HFFc6 (cell line): ENCODE measurements at regions not wholly inside any gene's neighbourhood (a gene's known extent, or its start where the extent isn't known, plus 50 kb on each side); places are given as distances from the start of the nearest gene placed in this dataset.

Experiments used
- DNase-seq: peaks from one replicate; pipeline ENCODE4 v3.0.0-alpha.2; 2018
- H3K27ac Mint-ChIP-seq: 2 replicates; pipeline ENCODE4 v1.8.0; 2020; ENCODE audit warnings: mild to moderate bottlenecking, mixed read lengths
- H3K27me3 Mint-ChIP-seq: 2 replicates; pipeline ENCODE4 v1.8.0; 2021; ENCODE audit warnings: mild to moderate bottlenecking, moderate library complexity, mixed read lengths; ENCODE audit not compliant: insufficient read depth
- H3K36me3 Mint-ChIP-seq: 2 replicates; pipeline ENCODE4 v1.8.0; 2021; ENCODE audit warnings: low read depth, mixed read lengths
- H3K4me1 Mint-ChIP-seq: 2 replicates; pipeline ENCODE4 v1.8.0; 2020; ENCODE audit warnings: low read depth, mixed read lengths
- H3K4me3 Mint-ChIP-seq: 2 replicates; pipeline ENCODE4 v1.8.0; 2020; ENCODE audit warnings: mild to moderate bottlenecking, moderate library complexity, mixed read lengths
- H3K9me3 Mint-ChIP-seq: 2 replicates; pipeline ENCODE4 v1.8.0; 2020; ENCODE audit warnings: mild to moderate bottlenecking, mixed read lengths
- TF ChIP-seq, protein P1 (sequence below): fragments of 200-600 bp; sonication (generic); IDR thresholded peaks from 2 replicates; pipeline ENCODE4 v1.5.0; 2021; ENCODE audit warnings: antibody characterized with exemption, mild to moderate bottlenecking

GRCh38 chr21:28308516-28308915 lies 684.2 kb downstream of the LTN1 start:
- H3K4me3 Mint-ChIP-seq, result no peak overlapping the region

DNA sequence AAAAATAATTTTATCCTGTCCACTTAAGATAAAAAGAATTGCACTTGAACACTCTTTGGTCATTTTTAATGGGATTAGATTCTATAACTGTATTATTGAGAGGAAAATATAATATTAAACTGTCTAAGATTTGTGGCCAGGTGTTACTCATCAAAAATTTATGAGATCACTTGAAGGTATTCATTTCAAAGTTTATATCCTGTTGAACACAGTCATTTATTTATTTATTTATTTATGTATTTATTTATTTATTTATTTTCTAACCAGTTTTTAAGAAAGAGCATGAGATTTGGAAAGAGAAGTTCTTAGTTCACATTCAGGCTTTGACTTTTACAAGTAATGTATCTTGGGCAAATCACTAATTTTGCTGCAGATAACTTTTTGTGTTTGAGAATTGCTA lies 692.7 kb downstream of the LTN1 start:
- H3K27me3 Mint-ChIP-seq, result no peaks in the 10 kb centered on the region
- no peak for DNase-seq
- no peak overlapping the region for H3K27ac Mint-ChIP-seq
- no peak overlapping the region for H3K4me3 Mint-ChIP-seq
- TF ChIP-seq, protein P1, sequence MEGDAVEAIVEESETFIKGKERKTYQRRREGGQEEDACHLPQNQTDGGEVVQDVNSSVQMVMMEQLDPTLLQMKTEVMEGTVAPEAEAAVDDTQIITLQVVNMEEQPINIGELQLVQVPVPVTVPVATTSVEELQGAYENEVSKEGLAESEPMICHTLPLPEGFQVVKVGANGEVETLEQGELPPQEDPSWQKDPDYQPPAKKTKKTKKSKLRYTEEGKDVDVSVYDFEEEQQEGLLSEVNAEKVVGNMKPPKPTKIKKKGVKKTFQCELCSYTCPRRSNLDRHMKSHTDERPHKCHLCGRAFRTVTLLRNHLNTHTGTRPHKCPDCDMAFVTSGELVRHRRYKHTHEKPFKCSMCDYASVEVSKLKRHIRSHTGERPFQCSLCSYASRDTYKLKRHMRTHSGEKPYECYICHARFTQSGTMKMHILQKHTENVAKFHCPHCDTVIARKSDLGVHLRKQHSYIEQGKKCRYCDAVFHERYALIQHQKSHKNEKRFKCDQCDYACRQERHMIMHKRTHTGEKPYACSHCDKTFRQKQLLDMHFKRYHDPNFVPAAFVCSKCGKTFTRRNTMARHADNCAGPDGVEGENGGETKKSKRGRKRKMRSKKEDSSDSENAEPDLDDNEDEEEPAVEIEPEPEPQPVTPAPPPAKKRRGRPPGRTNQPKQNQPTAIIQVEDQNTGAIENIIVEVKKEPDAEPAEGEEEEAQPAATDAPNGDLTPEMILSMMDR, result no peak
- H3K9me3 Mint-ChIP-seq, result peaks cover 6% of the 10 kb centered on the region; the same call in 1 of the 2 replicates
- H3K4me1 Mint-ChIP-seq, result peaks cover 23% of the 10 kb centered on the region
- H3K36me3 Mint-ChIP-seq, result peaks cover 12% of the 10 kb centered on the region; the same call in 1 of the 2 replicates

More at GRCh38 chr21:28308516-28308915, 684.2 kb downstream of the LTN1 start:
- Mint-ChIP-seq H3K27me3 (no peaks in the 10 kb centered on the region), H3K36me3 (peaks cover 11% of the 10 kb centered on the region), H3K4me1 (peaks cover 53% of the 10 kb centered on the region), H3K27ac (no peak overlapping the region), H3K9me3 (no peaks in the 10 kb centered on the region)
- DNase-seq, result peak; percentile 11
- TF ChIP-seq, protein P1, result no peak

GRCh38 chr21:28298251-28298672 lies 694.4 kb downstream of the LTN1 start:
- H3K4me1 Mint-ChIP-seq, result peaks cover 40% of the 10 kb centered on the region
- H3K9me3 Mint-ChIP-seq, result peaks cover 6% of the 10 kb centered on the region; the same call in 1 of the 2 replicates
- H3K36me3 Mint-ChIP-seq, result peaks cover 12% of the 10 kb centered on the region; the same call in 1 of the 2 replicates
- H3K27me3 Mint-ChIP-seq, result no peaks in the 10 kb centered on the region
- no peak overlapping the region for H3K4me3 Mint-ChIP-seq
- TF ChIP-seq, protein P1, result no peak
- DNase-seq, result no peak
- H3K27ac Mint-ChIP-seq, result no peak overlapping the region

- DNase-seq, result peak; percentile 56
- Mint-ChIP-seq H3K27me3 (peaks cover 2% of the 10 kb centered on the region; the same call in 1 of the 2 replicates), H3K27ac (no peak overlapping the region), H3K4me3 (no peak overlapping the region), H3K9me3 (peaks cover 14% of the 10 kb centered on the region), H3K36me3 (peaks cover 28% of the 10 kb centered on the region), H3K4me1 (peaks cover 55% of the 10 kb centered on the region)
- TF ChIP-seq, protein P1, result no peak
Measured at GRCh38 chr21:28294051-28294450, 698.6 kb downstream of the LTN1 start.

GRCh38 chr21:28283641-28284490 lies 708.8 kb downstream of the LTN1 start:
- H3K9me3 Mint-ChIP-seq, result peaks cover 6% of the 10 kb centered on the region

More at GRCh38 chr21:28283641-28284490, 708.8 kb downstream of the LTN1 start:
- peak; percentile 89 for DNase-seq
- TF ChIP-seq, protein P1, result no peak
- Mint-ChIP-seq H3K27ac (peak overlapping the region; percentile 76), H3K4me3 (peak overlapping the region; percentile 19; the same call in 1 of the 2 replicates), H3K4me1 (peaks cover 26% of the 10 kb centered on the region), H3K36me3 (peaks cover 12% of the 10 kb centered on the region), H3K27me3 (peaks cover 2% of the 10 kb centered on the region; the same call in 1 of the 2 replicates)
